ENCODE measurements at regions not wholly inside any gene's neighbourhood (a gene's known extent, or its start where the extent isn't known, plus 50 kb on each side); places are given as distances from the start of the nearest gene placed in this dataset.

GRCh38 chr17:20948984-20949777 is 93.6 kb downstream of the USP22 start:
- no peak for DNase-seq
- no peaks in the 10 kb centered on the region for H3K27me3 ChIP-seq (ENCODE audit: insufficient read depth, low read length)
- peaks cover 0 to 4% (median 0%) of the 10 kb centered on the region in 3 experiments; a peak in 2 of 7 replicates for H3K36me3 Mint-ChIP-seq (ENCODE audit: insufficient read depth in 1 of 3, low read depth in 3 of 3)

More at GRCh38 chr17:20948984-20949777, 93.6 kb downstream of the USP22 start:
- H2BK12ac ChIP-seq (ENCODE audit: insufficient read length, low read depth, low read length), result no peak overlapping the region
- no peak overlapping the region for H3K23ac ChIP-seq (ENCODE audit: insufficient read length, low read depth, low read length)
- H3K4ac ChIP-seq (ENCODE audit: low read depth, low read length), result no peak overlapping the region
- H2BK15ac ChIP-seq (ENCODE audit: low read depth, low read length), result no peak overlapping the region
- no peak overlapping the region for H2BK5ac ChIP-seq (ENCODE audit: insufficient read length, low read length)
- Mint-ChIP-seq H3K27ac (no peak overlapping the region; a peak in 1 of 7 replicates), H3K27me3 (ENCODE audit: low read depth) (no peaks in the 10 kb centered on the region), H3K4me1 (peaks cover 10 to 11% of the 10 kb centered on the region in 2 experiments), H3K4me3 (no peak overlapping the region), H3K9me3 (0 out of 5 replicates have a peak, but pooled peaks cover 0 to 2% of the 10 kb centered on the region in 2 experiments)
- H3K4me2 ChIP-seq (ENCODE audit: insufficient read depth, insufficient read length, low read length), result no peak overlapping the region
- no peak overlapping the region for H4K91ac ChIP-seq (ENCODE audit: insufficient read length, low read depth, low read length)
- H2BK20ac ChIP-seq (ENCODE audit: low read depth, low read length, poor library complexity, severe bottlenecking), result no peak overlapping the region
- no peaks in the 10 kb centered on the region for H4K20me1 ChIP-seq (ENCODE audit: control insufficient read depth, insufficient read depth, insufficient read length)
- H2AFZ ChIP-seq (ENCODE audit: low read length), result no peak overlapping the region
- H3K14ac ChIP-seq (ENCODE audit: insufficient read depth, low read length), result no peak overlapping the region
- no peak overlapping the region for H4K8ac ChIP-seq (replicated peaks; ENCODE audit: insufficient read length, low read depth, low read length)
- no peak overlapping the region for H3K18ac ChIP-seq (ENCODE audit: insufficient read length, low read depth, low read length)
- no CpG with 5 or more reads among the region's 10 CpGs for WGBS (ENCODE audit: extremely low coverage, insufficient read length, low lambda C conversion rate)
- H2AK5ac ChIP-seq (ENCODE audit: insufficient read length, low read length), result no peak overlapping the region
- no peak overlapping the region for H3K56ac ChIP-seq (ENCODE audit: insufficient read length, low read depth, low read length)
- H3K79me2 ChIP-seq (ENCODE audit: insufficient read depth, low read length), result no peaks in the 10 kb centered on the region
- no peaks in the 10 kb centered on the region for H3K79me1 ChIP-seq (ENCODE audit: insufficient read depth, low read depth, low read length, poor library complexity, severe bottlenecking)
- no peaks in the 10 kb centered on the region; the same call in 1 of the 2 replicates for H3K4me1 ChIP-seq (ENCODE audit: insufficient read depth, low read length)
- H3K9me3 ChIP-seq (ENCODE audit: control insufficient read depth, low read depth, low read length), result no peaks in the 10 kb centered on the region
- no peaks in the 10 kb centered on the region for H3K23me2 ChIP-seq (ENCODE audit: insufficient read length, low read depth, low read length, poor library complexity, severe bottlenecking)
- no peak overlapping the region for H3K27ac ChIP-seq (ENCODE audit: insufficient read length, low read depth, low read length)
- no peak overlapping the region for H3T11ph ChIP-seq (ENCODE audit: low read length)
- no peak for TF ChIP-seq CTCF (conservative IDR thresholded peaks at IDR 0.05)
- no peak overlapping the region for H2BK120ac ChIP-seq (ENCODE audit: low read depth, low read length, poor library complexity, severe bottlenecking)
- H4K5ac ChIP-seq (ENCODE audit: insufficient read length, low read depth, low read length), result no peak overlapping the region
- H3K9ac ChIP-seq (ENCODE audit: extremely low read depth, insufficient read length, low read length), result no peak overlapping the region

Measured in H9 (cell line).